ENCODE measurements at regions not wholly inside any gene's neighbourhood (a gene's known extent, or its start where the extent isn't known, plus 50 kb on each side); places are given as distances from the start of the nearest gene placed in this dataset.

GRCh38 chr19:27679399-27679798 lies 1533.6 kb downstream of the UQCRFS1 start:
- TF ChIP-seq POLR2A (IDR thresholded peaks at IDR 0.05; ENCODE audit: low read depth, low read length) (no peak), SPI1 (IDR thresholded peaks at IDR 0.05; ENCODE audit: low read depth, low read length) (no peak)

Measured in GM12891 (cell line).